ENCODE measurements at regions not wholly inside any gene's neighbourhood (a gene's known extent, or its start where the extent isn't known, plus 50 kb on each side); places are given as distances from the start of the nearest gene placed in this dataset.

- DNase-seq: peak in 3 of 56 donors; percentile 5 to 21 (median 8)
Observed at GRCh38 chr9:105191508-105192121, 52.8 kb upstream of the SLC44A1 start.

GRCh38 chr9:105193560-105193959 is 50.9 kb upstream of the SLC44A1 start:
- no peak for DNase-seq

- no peak for DNase-seq
Observed at GRCh38 chr9:105194234-105194633, 50.2 kb upstream of the SLC44A1 start.
